Activated T-cell treated with anti-CD3 and anti-CD28 coated beads for 4 hours (primary cell): ENCODE measurements at regions not wholly inside any gene's neighbourhood (a gene's known extent, or its start where the extent isn't known, plus 50 kb on each side); places are given as distances from the start of the nearest gene placed in this dataset.

Experiments used
- DNase-seq: peaks from one replicate; pipeline ENCODE4 v3.0.0-alpha.2; 2020

DNA sequence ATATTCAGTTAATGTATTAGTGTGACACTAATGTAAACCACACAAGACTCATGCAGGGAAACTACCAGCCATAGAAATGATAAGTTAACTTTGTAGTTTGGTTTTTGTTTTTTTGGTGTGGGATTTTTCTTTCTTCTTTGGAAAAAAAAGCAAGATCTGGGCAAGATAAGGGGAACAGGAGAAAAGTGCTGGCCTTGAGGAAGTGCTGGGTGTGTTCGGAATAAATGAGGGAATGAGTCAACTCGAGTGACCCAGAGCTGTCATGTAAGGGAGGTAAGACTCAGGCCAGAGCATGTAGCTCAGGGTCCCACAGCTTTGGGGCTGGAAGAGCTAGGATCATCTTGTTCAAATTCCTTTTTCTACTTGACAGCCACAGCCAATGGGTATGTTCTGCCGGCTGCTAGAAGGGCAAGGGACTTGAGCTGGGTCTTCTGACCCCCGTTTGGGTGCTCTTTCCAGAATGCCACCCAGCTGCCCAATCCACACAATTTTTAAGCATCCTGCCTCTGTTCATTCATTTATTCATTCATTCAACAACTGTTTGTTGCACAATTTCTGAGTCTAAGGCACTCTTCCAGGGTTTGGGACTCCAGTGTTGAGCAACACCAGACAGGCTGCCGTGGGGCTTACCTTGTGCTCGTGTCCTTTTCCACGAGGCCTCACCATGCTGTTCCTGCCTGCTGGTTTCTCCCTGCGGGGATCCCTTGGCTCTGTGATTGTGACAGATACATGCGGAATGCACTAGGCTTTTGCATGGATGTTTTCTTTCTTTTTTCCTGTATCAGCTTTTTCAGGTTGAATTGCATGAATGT is 54.5 kb downstream of the CLDN34 start:
- no peak for DNase-seq

DNA sequence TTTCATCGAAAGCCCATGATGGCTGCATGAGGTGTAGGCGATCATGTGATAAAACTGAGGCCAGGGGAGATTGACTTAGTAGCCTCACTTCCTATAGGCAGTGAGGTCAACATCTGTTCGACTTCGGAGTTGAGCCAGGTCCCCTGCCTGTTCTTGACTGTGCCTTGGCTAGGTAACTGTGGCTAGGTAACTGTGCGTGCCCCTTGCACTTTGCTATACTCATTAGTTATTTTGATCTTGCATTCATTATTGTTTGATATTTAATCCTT is 55.0 kb downstream of the CLDN34 start:
- no peak for DNase-seq

DNA sequence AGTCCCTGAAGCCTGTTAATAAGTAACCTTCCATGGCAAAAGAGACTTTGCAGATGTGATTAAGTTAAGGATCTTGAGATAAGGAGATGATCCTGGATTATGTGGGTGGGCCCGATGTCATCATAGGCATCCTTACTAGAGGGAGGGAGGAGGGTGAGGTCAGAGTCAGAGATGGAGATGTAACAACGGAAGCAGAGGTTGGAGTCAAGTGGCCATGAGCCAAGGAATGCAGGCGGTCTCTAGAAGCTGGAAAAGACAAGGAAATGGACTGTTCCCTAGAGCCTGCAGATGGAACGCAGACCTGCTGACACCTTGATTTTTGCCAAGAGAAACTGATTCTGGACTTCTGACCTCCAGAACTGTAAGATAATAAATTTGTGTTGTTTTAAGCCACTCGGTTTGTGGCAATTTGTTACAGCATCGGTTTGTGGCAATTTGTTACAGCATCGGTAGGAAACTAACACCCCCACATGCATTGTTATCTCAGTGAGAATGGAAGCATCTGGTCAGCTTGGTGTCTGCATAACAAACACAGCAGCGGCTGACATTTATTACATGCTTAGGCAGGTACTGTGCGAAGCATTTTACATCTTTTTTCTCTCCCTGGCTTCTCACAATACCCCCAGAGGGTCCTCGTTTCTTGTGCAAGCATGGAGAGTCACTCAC is 55.6 kb downstream of the CLDN34 start:
- no peak for DNase-seq

DNA sequence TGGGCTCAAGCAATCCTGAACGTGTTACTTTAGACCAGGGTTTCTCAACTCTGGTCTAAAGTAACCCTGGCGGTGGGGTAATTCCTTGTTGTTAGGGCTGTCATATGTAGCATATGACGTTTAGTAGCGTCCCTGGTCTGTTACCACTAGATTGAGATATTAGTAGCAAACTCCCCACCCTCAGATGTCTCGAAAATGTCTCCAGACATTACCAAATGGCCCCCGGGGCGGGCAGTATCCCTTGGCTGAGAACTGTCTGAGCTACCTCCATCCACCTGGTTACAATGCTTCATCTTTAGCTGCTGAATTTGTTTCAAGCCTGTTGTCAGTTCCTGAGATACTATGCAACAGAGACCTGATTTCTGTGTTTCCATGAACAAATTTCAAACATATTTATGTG is 56.7 kb downstream of the CLDN34 start:
- no peak for DNase-seq

DNA sequence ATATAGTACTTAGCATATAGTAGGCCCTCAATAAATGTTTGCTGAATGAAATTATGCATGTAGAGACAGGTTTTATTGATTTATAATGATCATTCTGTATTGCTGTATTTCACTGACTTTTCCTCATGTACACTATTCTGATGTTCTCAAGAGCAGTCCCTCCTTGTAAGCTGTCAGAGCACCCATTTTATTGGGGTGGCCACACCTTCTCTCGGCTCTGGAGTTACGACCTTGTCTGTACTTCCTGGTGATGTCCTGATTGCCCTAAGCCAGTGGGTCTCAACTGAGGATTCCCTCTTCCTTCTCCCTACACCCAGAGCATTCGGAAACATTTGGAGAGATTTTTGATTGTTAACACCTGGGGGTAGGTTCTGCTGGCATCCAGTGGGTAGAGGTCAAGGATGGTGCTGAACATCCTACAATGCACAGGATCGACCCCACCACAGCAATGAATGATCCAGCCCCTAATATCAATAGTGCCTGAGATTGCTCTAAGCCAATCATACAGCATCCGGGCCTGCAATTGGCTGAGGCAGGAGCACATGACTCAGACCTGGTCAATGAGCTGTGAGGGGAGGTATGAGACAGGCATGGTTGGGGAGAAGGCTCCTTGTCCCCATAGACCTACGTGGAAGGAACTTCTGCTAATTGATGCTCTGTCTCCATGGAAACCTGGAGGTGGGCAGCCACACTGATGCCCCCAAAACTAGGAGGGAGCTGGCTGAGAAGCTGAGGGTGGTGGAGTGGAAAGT is 58.8 kb downstream of the CLDN34 start:
- no peak for DNase-seq

DNA sequence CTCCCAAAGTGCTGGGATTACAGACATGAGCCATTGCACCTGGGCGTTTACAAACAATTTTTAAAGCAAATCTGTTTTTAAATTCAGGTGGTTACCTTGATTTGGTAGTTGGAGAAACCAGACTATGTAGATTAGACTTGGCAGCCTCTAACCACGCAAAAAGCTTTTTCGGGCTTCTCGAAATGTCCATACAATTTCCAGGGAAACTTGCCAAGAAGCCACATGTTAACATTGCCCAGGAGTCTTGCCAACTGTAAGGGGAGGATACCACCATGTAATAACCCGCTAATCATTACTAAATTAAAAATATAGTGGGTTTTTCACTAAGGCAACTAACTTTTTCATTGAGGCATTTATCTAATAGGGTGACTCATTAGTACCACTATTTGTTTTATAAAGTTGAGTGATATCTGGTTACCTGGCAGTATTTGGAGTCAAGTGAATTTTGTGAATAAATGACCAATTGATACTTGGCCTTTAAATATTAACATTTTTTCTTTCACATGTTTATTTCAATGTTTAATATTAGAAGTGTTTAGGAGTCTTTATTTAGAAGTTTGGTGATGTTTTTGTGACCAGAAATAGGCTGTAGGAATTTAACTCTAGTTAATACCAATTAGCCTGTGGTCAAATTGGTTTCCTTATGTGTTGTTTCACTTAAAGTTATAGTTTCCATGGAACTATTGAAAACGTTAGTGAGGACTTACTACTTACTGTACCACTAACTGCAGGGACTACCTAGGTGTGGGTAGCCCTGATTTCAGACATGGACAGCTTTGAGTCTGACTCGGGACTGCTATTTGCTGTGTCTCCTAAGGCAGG is 61.3 kb downstream of the CLDN34 start:
- no peak for DNase-seq

DNA sequence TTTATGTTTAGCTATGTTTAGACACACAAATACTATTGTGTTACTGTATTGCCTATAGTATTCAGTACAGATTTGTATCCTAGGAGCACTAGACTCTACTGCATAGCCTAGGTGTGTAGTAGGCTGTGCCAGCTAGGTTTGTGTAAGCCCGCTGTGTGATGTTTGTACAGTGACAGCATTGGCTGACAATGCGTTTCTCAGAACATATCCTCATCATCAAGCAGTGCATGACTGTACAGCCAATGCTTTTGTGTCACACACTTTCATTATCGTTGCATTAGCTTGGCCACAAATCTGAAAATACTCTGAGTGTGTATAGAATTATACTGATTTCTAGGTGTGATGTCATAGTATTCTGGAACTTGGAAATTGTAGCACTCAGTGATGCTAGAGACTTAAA is 63.4 kb downstream of the CLDN34 start:
- no peak for DNase-seq

DNA sequence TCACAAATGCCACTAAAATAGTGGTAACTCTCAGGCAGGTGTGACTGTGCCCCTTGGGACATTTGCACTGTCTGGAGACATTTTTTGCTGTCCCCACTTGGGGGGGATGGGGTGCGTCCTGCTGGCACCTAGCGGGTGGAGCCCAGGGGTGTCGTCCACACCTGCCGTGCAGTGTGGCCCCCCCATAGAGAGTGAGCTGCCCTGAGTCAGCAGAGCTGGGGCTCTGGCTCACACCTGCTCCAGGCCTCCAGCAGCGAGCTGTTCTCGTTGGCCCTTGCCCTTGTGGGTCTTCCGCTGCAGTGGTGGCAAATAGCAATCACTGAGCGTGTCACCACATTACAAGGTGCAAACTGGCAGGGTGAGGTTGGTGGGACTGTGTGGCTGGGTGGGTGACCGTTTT is 64.6 kb downstream of the CLDN34 start:
- no peak for DNase-seq

DNA sequence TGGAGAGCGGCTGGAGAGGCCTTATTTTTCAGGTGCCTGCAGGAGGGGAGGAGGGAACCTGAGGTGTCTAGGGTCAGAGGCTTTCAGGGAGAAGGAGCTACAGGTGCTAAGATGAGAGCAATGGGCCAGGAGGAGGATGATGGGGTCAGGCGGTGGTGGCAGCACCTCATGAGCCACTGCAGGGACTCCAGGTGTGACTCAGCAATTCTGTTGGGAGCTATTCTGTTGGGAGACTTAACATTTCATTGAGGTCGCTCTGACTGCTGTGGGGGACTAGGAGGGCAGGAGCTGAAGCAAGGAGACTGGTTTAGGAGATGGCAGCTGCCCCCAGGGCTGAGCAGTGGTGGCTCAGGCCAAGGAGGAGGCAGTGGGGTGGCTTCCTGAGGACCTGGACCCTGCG is 65.0 kb downstream of the CLDN34 start:
- DNase-seq: no peak

DNA sequence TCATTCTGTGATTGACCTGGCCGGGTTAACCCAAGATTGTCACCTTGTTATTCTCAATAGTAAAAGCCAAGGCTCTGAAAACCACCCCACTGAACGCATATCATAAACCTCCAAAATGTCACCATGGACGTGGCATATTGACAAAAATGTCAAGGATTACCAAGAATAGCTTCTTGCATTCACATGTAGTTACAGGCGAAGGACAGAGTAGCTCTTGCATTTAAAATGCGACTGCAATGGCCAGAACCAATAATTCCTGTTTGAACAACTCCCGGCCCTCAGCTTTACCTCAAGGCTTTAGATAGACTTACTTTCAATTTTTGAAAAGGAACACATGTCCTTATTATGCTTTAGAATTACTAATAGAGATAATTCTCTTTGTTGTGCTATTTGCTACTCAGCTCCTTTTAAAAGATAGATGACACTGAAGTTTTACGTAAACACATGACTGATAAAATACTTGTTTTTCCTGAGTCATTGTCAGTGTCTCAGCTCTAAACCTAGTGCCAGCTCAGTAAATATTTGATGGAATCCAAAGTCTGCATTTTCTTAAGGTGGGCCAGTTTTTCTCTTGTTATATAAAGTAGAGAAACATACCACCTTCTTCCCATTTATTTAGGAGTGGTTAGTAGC is 66.3 kb downstream of the CLDN34 start:
- no peak for DNase-seq

DNA sequence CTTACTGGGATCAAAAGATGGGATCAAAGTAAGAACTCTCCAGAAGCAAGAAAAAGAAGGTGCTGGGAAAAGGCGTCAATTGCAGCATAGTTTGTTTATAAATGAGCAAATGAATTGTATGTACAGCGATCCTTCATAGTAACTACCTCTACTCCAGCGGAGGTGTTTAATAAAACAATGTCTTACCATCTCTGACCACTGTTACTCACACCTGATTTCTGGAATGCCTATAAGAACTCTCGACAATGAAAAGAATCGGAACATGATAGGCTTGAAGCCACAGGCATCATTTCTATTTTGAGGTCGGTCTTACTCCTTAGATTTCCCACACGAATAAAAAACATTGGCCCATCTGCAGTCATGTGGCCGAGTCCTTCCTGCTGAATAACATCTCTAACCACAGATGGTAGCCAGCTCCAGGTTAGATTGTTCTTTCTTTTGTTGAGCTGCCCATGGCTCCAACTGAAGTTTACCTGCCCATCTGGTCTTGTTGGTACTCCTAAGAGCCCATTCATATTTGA is 67.6 kb downstream of the CLDN34 start:
- no peak for DNase-seq

DNA sequence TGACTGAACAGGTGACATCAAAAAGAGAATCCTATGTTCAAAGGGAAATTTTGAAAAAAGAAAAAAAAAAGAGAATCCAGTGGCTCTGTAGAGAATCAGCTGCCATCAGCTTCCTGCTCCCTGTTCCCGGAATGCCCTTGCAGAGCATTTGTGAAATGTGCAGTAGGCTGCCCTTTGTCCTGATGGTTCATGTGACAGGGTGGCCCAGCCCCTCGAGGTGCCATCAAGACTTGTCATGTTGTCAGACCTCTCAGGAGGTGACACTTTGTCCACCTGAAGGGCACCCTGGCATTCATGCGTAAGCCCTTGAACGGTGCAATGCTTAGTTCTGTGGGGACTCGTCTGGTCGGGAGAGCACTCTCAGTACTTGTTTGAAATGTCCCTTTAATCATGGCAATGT is 71.4 kb downstream of the CLDN34 start:
- DNase-seq: no peak

DNA sequence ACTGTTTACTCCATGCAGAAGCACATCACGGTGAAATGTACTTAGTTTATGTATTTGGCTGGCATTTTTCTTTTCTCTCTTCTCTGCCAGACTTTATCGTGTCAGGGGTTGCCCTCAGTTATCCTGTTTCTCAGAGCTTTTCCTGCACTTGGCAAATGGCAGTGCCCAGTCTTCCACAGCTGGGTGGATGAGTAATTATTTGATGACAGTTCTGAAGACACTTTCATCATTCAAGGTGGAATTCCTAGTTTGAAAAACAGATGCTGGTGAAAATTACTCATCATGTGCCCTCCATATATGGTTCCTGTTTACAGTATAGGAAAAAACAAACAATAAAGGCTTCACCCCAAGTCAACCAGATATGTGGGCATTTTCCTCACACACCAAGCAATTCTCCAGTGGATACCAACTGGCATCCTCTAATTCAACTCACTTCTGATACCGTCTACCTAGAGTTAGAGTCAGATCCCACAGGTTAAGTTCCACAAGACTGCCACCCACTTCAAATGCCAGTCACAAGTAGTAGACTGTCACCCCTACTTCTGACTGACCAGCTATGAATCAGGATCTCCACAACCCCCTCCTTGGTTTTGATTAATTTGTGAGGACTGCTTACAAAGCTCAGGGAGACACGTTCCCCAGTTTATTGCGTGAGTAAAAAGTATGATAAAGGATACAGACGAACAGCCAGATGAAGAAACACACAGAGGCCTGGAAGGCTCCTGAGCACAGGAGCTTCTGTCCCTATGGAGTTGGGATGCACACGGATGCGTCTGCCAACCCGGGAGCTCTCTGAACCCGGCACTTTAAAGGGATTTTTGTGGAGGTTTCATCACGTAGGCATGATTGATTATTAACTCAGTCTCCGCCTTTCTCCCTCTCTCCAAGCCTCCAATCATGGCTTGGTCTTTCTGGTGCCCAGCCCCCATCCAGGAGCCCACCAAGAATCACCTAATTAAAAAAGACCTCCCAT is 72.9 kb downstream of the CLDN34 start:
- DNase-seq: no peak

DNA sequence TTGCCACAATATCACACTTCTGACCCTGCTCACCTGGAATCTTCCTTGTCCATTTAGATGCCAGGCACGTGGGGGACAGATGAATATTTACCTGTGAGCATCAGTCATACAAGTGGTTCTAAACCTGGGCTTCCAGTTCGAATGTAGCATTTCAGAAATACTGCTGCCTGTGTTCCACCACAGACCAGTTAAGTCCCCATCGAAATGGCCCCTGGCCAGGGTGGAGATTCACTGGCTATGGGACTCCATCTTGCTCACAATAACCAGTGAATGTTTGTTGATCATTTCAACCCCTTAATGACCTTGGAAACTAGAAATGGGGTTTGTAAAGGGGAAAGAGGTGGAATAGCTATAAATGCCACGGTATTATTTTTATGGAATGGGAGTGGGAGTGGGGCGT is 73.8 kb downstream of the CLDN34 start:
- no peak for DNase-seq

DNA sequence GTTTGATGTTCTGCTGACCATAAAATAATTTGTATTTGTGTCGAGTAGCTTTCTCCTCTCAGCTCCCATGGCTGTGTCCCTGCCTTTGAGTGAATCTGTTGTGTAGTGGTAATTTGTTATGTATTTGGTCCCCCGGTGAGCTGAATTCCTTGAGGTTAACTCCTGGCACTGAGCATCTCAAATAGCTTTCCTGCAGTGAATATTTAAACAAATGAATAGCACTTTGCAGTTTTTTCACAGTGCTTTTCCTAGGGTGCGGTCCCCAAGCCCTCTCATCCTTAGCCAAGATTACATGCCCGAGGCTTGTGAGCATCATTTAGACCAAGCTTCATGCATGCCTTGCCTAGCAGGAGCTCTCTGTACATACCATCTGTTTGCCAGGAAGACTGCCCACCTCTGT is 74.2 kb downstream of the CLDN34 start:
- no peak for DNase-seq

DNA sequence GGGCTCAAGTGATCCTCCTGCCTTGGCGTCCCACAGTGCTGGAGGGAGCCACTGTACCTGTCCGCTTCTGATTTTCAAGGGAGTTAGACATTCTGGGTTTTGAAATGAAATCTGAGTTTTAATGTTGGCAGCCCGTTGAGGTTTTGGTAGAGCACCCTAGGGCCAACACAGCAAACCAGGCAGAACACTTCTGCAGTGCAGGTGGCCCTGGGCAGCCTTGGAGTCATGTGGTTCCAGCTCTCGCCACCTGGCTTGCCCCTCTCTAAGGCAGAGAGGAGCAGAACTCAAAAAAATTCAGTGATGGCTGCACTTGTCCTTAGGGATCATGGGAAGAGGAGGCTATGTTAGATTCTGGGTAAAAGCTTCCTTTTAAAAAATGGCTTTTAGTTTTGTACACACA is 74.9 kb downstream of the CLDN34 start:
- DNase-seq: no peak

DNA sequence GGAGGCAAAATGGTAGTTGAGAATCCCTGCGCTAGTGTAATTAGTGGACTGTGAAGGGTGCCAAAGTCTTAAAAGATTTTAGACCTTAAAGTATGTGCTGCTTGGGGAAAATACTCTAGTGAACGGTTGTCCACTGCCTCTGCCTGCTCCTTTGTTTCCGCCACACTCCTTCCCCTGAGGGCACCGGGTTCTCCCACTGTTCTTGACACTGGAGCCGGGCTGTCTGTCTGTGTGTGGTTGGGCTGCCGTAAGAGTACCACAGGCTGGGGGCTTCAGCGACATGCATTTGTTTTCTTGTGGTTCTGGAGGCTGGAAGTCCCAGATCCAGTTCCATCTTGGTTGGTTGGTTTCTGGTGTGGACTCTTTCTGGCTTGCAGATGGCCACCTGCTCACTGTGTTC is 76.2 kb downstream of the CLDN34 start:
- DNase-seq: no peak

DNA sequence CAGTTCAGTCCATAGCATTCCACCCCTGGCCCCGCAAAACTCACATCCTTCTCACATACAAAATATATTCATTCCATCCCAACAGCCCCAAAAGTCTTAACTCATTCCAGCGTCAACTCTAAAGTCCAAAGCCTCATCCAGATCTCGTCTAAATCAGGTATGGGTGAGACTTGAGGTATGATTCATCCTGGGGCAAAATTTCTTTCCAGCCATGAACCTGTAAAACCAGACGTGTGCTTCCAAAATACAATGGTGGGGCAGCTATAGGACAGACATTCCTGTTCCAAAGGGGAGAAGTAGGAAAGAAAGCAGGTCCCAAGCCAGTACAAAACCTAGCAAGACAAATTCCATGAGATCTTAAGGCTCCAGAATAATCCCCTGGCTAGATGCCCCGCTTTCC is 76.9 kb downstream of the CLDN34 start:
- no peak for DNase-seq

DNA sequence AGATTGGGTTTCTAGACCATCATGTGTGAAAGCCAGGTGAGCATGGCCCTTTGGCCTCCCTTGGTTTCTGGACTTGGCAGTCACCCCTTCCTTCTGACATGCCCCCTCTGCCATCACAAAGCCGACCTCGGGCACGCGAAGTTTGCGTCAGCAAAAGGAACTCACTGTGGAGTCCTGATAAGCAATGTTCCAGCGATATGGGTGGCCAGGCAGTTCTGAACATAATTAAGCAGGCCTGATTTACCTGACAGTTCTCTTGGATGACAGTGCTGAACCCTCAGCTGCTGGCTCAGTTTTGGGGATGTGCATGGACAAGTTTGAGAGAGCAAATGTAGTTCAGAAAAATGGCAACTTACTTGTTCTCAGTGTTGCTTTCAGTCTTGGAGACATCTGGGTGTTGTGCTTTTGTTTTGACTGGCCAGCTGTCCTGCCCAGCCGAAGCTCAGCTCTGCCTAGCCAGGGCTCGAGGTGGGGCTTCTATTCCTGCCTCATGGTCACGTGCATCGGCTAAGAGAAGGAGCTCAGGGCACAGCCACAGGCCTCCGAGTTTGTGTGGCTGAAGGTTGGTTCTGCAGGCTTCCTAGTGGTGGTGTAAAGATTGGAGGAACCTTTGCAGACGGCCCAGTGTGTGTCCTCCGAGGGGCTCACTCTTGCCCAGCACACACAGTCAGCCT is 78.3 kb downstream of the CLDN34 start:
- no peak for DNase-seq

DNA sequence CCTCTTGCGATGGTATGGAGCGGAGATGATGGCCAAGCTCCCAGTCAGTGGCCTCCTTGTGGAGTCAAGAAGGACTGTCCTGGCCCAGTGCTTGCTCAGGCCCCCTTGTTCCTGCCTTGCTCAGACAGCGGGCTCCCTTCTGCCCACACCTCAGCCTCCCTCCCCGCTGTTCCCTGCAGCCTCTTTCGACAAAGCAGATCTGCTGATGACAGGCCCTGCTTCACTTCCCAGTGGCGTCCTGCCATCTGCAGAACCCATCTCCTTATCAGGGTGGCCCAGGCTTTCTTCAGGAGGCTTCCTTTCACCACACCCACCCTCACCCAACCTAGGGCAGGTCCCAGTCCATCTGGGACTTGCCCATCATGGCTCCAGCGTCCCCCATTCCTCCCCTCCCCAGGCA is 80.0 kb downstream of the CLDN34 start:
- DNase-seq: no peak

DNA sequence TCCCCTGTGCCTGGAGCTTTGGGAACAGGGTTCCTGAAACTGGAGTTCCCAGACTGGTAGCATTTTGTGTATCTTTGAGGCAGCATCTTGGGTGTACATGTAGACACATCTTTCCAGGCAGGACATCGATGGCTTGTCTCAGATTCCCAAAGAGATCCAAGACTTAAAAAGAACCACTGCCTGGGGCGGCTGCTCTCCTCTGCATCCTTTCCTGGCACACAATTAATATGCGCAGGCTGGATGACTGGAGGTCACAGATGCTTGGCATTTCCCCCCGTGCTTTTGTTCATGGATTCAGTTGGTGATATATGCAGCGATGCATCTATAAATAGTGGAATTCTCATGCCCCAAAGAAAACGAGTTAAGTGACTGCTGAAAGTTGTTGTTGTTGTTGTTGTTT is 80.5 kb downstream of the CLDN34 start:
- DNase-seq: no peak
